GM12878 (cell line): ENCODE measurements at regions not wholly inside any gene's neighbourhood (a gene's known extent, or its start where the extent isn't known, plus 50 kb on each side); places are given as distances from the start of the nearest gene placed in this dataset.
A peak's percentile ranks its signal among the peaks of the same experiment; 100 is the strongest.

Experiments used
- ATAC-seq: fragments of 200-7000 bp; cut with Tn5 transposase; 3 replicates; pipeline ENCODE4 v1.9.1; 2020; ENCODE audit warnings: mild to moderate bottlenecking, moderate library complexity
- BruUV-seq: library from RNA; stranded (reverse); fragments of 400-500 nt; replicated peaks from 2 replicates; lab custom pipeline; 2021; lab: Mats Ljungman, UMichigan
- CTCF ChIA-PET: fragments of 300-600 bp; sonication (Branson Sonifier 250); formaldehyde crosslinking; extraction: SDS; loops from one replicate; lab custom pipeline; 2021; ENCODE audit warnings: inconsistent platforms; lab: Yijun Ruan, JAX
- POLR2A ChIA-PET: fragments of 350-600 bp; formaldehyde crosslinking; extraction: SDS; loops from one replicate; lab custom pipeline; 2021; ENCODE audit warnings: inconsistent platforms; lab: Charles Lee
- RAD21 ChIA-PET: fragments of 300-600 bp; sonication (Branson Sonifier 250); formaldehyde crosslinking; loops from one replicate; lab custom pipeline; 2023; ENCODE audit warnings: antibody characterized with exemption; ENCODE audit not compliant: unreplicated experiment; lab: Charles Lee
- SMC1A ChIA-PET: fragments of 300-600 bp; sonication (Branson Sonifier 250); formaldehyde crosslinking; loops from one replicate; lab custom pipeline; 2023; ENCODE audit not compliant: unreplicated experiment, uncharacterized antibody; lab: Charles Lee
- DNase-seq: peaks from one replicate; pipeline ENCODE4 v3.0.0-alpha.2; 2011; ENCODE audit warnings: low read depth, low spot score
- FAIRE-seq: peaks from 3 replicates; lab custom pipeline; 2011; peaks lifted over from hg19 to GRCh38; lab: Jason Lieb, UNC
- H2AFZ ChIP-seq: 2 replicates; pipeline ENCODE4 v1.6.0; 2011; ENCODE audit warnings: low read depth, low read length, control low read depth; ENCODE audit not compliant: control insufficient read depth
- H3K27ac ChIP-seq: 2 replicates; pipeline ENCODE4 v1.5.1; 2011; ENCODE audit warnings: control low read depth; ENCODE audit not compliant: control insufficient read depth, insufficient read depth
- H3K27me3 ChIP-seq, 2 experiments: replicated peaks in 1 of 2; 2 replicates each; pipeline versions ENCODE4 v1.6.0 to v1.6.1; 2011; ENCODE audit warnings: low read length in 1 of 2; ENCODE audit not compliant: control insufficient read depth in 2 of 2, insufficient read depth in 2 of 2
- H3K36me3 ChIP-seq, 2 experiments: 2 replicates each; pipeline ENCODE4 v1.5.1; 2011; ENCODE audit warnings: low read length in 1 of 2; ENCODE audit not compliant: control insufficient read depth in 2 of 2, insufficient read depth in 2 of 2
- H3K4me1 ChIP-seq: 2 replicates; pipeline ENCODE4 v1.6.1; 2011; ENCODE audit warnings: mild to moderate bottlenecking, low read length, moderate library complexity, mixed read lengths; ENCODE audit not compliant: control insufficient read depth, insufficient read depth
- H3K4me2 ChIP-seq: 2 replicates; pipeline ENCODE4 v1.6.0; 2011; ENCODE audit warnings: control low read depth; ENCODE audit not compliant: control insufficient read depth, insufficient read depth
- H3K4me3 ChIP-seq: fragments of 200-600 bp; sonication (generic); 2 replicates; pipeline ENCODE4 v1.5.1; 2016
- H3K79me2 ChIP-seq: 2 replicates; pipeline ENCODE4 v1.6.0; 2011; ENCODE audit warnings: low read length; ENCODE audit not compliant: control insufficient read depth, insufficient read depth
- H3K9ac ChIP-seq: 2 replicates; pipeline ENCODE4 v1.8.0; 2011; ENCODE audit warnings: low read length, control low read depth, mixed read lengths; ENCODE audit not compliant: control insufficient read depth, insufficient read depth
- H3K9me3 ChIP-seq: replicated peaks from 3 replicates; pipeline ENCODE4 v1.5.1; 2011; ENCODE audit warnings: mild to moderate bottlenecking, low read length; ENCODE audit not compliant: control insufficient read depth, insufficient read depth
- H4K20me1 ChIP-seq: 2 replicates; pipeline ENCODE4 v1.6.0; 2011; ENCODE audit not compliant: control insufficient read depth, insufficient read depth
- ATF7 ChIP-seq: fragments of 450-650 bp; IDR thresholded peaks from 2 replicates; pipeline ENCODE4 v1.6.1; 2016; ENCODE audit warnings: low read depth, mild to moderate bottlenecking
- CREB1 ChIP-seq: IDR thresholded peaks from 2 replicates; pipeline ENCODE4 v1.6.1; 2012; ENCODE audit warnings: low read depth, mild to moderate bottlenecking, inconsistent platforms
- IRF4 ChIP-seq: IDR thresholded peaks from 2 replicates; pipeline ENCODE4 v1.6.1; 2011; ENCODE audit warnings: low read depth, low read length
- JUND ChIP-seq: IDR thresholded peaks from 2 replicates; pipeline ENCODE4 v1.6.1; 2012; ENCODE audit warnings: low read depth, mild to moderate bottlenecking, low read length, improper control_type of control experiment, moderate library complexity
- MEF2A ChIP-seq: IDR thresholded peaks from 2 replicates; pipeline ENCODE4 v1.6.1; 2011; ENCODE audit warnings: low read depth, mild to moderate bottlenecking, low read length, moderate library complexity; ENCODE audit not compliant: insufficient read depth
- MLLT1 ChIP-seq: fragments of 450-650 bp; IDR thresholded peaks from 2 replicates; pipeline ENCODE4 v1.6.1; 2016; ENCODE audit warnings: mild to moderate bottlenecking
- NFXL1 ChIP-seq: fragments of 450-650 bp; IDR thresholded peaks from 2 replicates; pipeline ENCODE4 v1.6.1; 2017; ENCODE audit warnings: antibody characterized with exemption, mild to moderate bottlenecking, borderline replicate concordance
- RAD51 ChIP-seq: fragments of 450-650 bp; IDR thresholded peaks from 2 replicates; pipeline ENCODE4 v1.6.1; 2016; ENCODE audit warnings: moderate library complexity, mild to moderate bottlenecking, inconsistent platforms
- SIX5 ChIP-seq: IDR thresholded peaks from 2 replicates; pipeline ENCODE4 v1.6.1; 2011; ENCODE audit warnings: mild to moderate bottlenecking, low read depth, low read length, moderate library complexity; ENCODE audit not compliant: severe bottlenecking
- TCF3 ChIP-seq: IDR thresholded peaks from 2 replicates; pipeline ENCODE4 v1.6.1; 2012; ENCODE audit warnings: low read depth, mild to moderate bottlenecking, low read length, borderline replicate concordance; ENCODE audit not compliant: insufficient read depth
- TCF7 ChIP-seq: IDR thresholded peaks from 2 replicates; pipeline ENCODE4 v1.6.1; 2014; ENCODE audit warnings: antibody characterized with exemption, borderline replicate concordance
- USF2 ChIP-seq: IDR thresholded peaks from 2 replicates; pipeline ENCODE4 v1.6.1; 2011; ENCODE audit warnings: low read depth, low read length, improper control_type of control experiment, borderline replicate concordance
- WRNIP1 ChIP-seq: IDR thresholded peaks from 2 replicates; pipeline ENCODE4 v1.6.1; 2011; ENCODE audit warnings: low read depth, low read length, improper control_type of control experiment, borderline replicate concordance
- ZBTB33 ChIP-seq: fragments of 450-650 bp; IDR thresholded peaks from 2 replicates; pipeline ENCODE4 v1.6.1; 2017; ENCODE audit warnings: mild to moderate bottlenecking
- ZNF217 ChIP-seq: fragments of 450-650 bp; IDR thresholded peaks from 2 replicates; pipeline ENCODE4 v1.6.1; 2017; ENCODE audit warnings: antibody characterized with exemption, mild to moderate bottlenecking
- ZSCAN29 ChIP-seq: fragments of 450-650 bp; IDR thresholded peaks from 2 replicates; pipeline ENCODE4 v1.6.1; 2017; ENCODE audit warnings: mild to moderate bottlenecking, moderate library complexity
- WGBS: methylation state at CpG from one replicate; pipeline ENCODE4 v1.1.6; 2016; ENCODE audit warnings: low lambda C conversion rate; ENCODE audit not compliant: insufficient replicate concordance, insufficient coverage; ENCODE audit errors: missing lambda C conversion rate; 5-methylcytosine and 5-hydroxymethylcytosine counted together
- in situ Hi-C: fragments of 300-500 bp; cut with MboI; formaldehyde crosslinking; loops from 9 replicates; pipeline ENCODE4 v1.14.3; 2018; ENCODE audit warnings: mixed read lengths
- intact Hi-C: fragments of 100-400 bp; cut with micrococcal nuclease; formaldehyde crosslinking; loops from one replicate; pipeline ENCODE4 v1.14.2; 2022; ENCODE audit not compliant: unreplicated experiment
- TF ChIP-seq, protein P1 (sequence below): IDR thresholded peaks from 2 replicates; pipeline ENCODE4 v1.6.1; 2012; ENCODE audit warnings: low read depth, low read length, improper control_type of control experiment
- TF ChIP-seq, protein P2 (sequence below): fragments of 450-650 bp; IDR thresholded peaks from 2 replicates; pipeline ENCODE4 v1.6.1; 2017; ENCODE audit warnings: low read depth, mild to moderate bottlenecking, moderate library complexity

DNA sequence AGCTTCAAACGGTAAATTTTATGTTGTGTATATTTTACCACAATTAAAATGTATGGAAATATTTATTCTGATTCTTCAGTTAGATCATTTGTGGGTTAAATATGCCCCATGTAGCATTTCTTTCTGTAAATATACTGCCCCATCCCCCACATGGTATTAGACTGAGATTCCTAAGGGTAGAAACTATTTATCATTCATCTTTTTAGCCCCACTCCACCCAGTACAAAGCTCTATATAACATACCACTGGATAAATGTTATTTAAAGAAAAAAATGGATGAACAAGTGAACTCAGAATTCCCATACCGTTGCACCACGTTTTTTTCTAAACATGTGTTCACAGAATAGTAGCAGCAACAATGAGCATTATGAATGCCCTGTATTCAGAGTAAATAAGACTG, 234.0 kb upstream of the IRF2BP2 start:
- ATAC-seq (no peak), DNase-seq (no peak), FAIRE-seq (no peak)
- SMC1A ChIA-PET, result interaction anchor here (0.6 to 14.0 kb wide), 34 partner anchors 9 to 345 kb away, joined by 3 to 143 read pairs (median 8); no protein-coding TSS in a partner anchor
- no peaks in the 10 kb centered on the region for H3K27me3 ChIP-seq
- peaks cover 61% of the 10 kb centered on the region for H3K4me1 ChIP-seq
- no peaks in the 10 kb centered on the region for H4K20me1 ChIP-seq
- H3K36me3 ChIP-seq, result no peaks in the 10 kb centered on the region
- intact Hi-C loops, result loop anchor here (1.0 to 2.0 kb wide), 13 partner anchors 33 to 345 kb away; no protein-coding TSS in a partner anchor
- RAD21 ChIA-PET, result interaction anchor here (1.0 to 10.5 kb wide), 19 partner anchors 33 to 243 kb away, joined by 3 to 155 read pairs (median 26); partner anchors contain the start of gene IRF2BP2
- peak overlapping the region; percentile 92 for H3K4me2 ChIP-seq
- in situ Hi-C loops, result loop anchor here (5.0 to 25.0 kb wide), 5 partner anchors 107 to 342 kb away; partner anchors contain the start of gene IRF2BP2
- POLR2A ChIA-PET, result interaction anchor here (0.7 to 2.1 kb wide), 7 partner anchors 37 to 135 kb away, joined by 3 to 9 read pairs (median 5); no protein-coding TSS in a partner anchor
- WGBS, result 0% methylated on average over 3 of the region's 3 CpGs
- no peaks in the 10 kb centered on the region for H3K9me3 ChIP-seq
- H2AFZ ChIP-seq, result no peak overlapping the region
- CTCF ChIA-PET, result interaction anchor here (0.9 to 1.5 kb wide), 2 partner anchors 32 to 110 kb away, joined by 3 to 6 read pairs; no protein-coding TSS in a partner anchor
- H3K79me2 ChIP-seq, result no peaks in the 10 kb centered on the region
- no TSS peak for BruUV-seq
- H3K4me3 ChIP-seq, result peak overlapping the region; percentile 58; the same call in 1 of the 2 replicates
- peak overlapping the region; percentile 77 for H3K9ac ChIP-seq
- H3K27ac ChIP-seq, result peak overlapping the region; percentile 97
- no peak for TF ChIP-seq TCF7
- TF ChIP-seq TCF3, result no peak
- no peak for TF ChIP-seq JUND
- TF ChIP-seq ZNF217, result no peak
- TF ChIP-seq USF2, result no peak
- TF ChIP-seq CREB1, result no peak
- TF ChIP-seq, protein P1, sequence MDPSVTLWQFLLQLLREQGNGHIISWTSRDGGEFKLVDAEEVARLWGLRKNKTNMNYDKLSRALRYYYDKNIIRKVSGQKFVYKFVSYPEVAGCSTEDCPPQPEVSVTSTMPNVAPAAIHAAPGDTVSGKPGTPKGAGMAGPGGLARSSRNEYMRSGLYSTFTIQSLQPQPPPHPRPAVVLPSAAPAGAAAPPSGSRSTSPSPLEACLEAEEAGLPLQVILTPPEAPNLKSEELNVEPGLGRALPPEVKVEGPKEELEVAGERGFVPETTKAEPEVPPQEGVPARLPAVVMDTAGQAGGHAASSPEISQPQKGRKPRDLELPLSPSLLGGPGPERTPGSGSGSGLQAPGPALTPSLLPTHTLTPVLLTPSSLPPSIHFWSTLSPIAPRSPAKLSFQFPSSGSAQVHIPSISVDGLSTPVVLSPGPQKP, result no peak
- no peak for TF ChIP-seq NFXL1
- no peak for TF ChIP-seq RAD51
- TF ChIP-seq MEF2A, result no peak
- no peak for TF ChIP-seq ZSCAN29
- TF ChIP-seq, protein P2, sequence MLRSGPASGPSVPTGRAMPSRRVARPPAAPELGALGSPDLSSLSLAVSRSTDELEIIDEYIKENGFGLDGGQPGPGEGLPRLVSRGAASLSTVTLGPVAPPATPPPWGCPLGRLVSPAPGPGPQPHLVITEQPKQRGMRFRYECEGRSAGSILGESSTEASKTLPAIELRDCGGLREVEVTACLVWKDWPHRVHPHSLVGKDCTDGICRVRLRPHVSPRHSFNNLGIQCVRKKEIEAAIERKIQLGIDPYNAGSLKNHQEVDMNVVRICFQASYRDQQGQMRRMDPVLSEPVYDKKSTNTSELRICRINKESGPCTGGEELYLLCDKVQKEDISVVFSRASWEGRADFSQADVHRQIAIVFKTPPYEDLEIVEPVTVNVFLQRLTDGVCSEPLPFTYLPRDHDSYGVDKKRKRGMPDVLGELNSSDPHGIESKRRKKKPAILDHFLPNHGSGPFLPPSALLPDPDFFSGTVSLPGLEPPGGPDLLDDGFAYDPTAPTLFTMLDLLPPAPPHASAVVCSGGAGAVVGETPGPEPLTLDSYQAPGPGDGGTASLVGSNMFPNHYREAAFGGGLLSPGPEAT, result no peak
- TF ChIP-seq ZBTB33, result no peak
- TF ChIP-seq MLLT1, result no peak
- TF ChIP-seq SIX5, result no peak
- no peak for TF ChIP-seq ATF7
- no peak for TF ChIP-seq WRNIP1
- TF ChIP-seq IRF4, result no peak
